HuH-7.5 (cell line): ENCODE measurements at regions not wholly inside any gene's neighbourhood (a gene's known extent, or its start where the extent isn't known, plus 50 kb on each side); places are given as distances from the start of the nearest gene placed in this dataset.

ENCODE experiments used
- DNase-seq: peaks from one replicate; pipeline ENCODE4 v3.0.0; 2011; ENCODE audit warnings: low spot score

- no peak for DNase-seq
These were observed 158.8 kb upstream of the SLC39A10 start for GRCh38 chr2:195498176-195498575.

GRCh38 chr2:195496991-195497390 lies 160.0 kb upstream of the SLC39A10 start:
- no peak for DNase-seq

- DNase-seq: no peak
These were observed 161.1 kb upstream of the SLC39A10 start for GRCh38 chr2:195495966-195496365.

- no peak for DNase-seq
These were observed 161.7 kb upstream of the SLC39A10 start for GRCh38 chr2:195495351-195495750.

GRCh38 chr2:195494451-195494850 lies 162.6 kb upstream of the SLC39A10 start:
- no peak for DNase-seq

GRCh38 chr2:195493416-195493815 lies 163.6 kb upstream of the SLC39A10 start:
- no peak for DNase-seq

- DNase-seq: no peak
These were observed 166.7 kb upstream of the SLC39A10 start for GRCh38 chr2:195490319-195490718.

GRCh38 chr2:195489101-195489500 lies 167.9 kb upstream of the SLC39A10 start:
- no peak for DNase-seq

GRCh38 chr2:195488567-195488966 lies 168.5 kb upstream of the SLC39A10 start:
- no peak for DNase-seq

GRCh38 chr2:195486987-195487644 lies 169.9 kb upstream of the SLC39A10 start:
- DNase-seq: no peak

- no peak for DNase-seq
These were observed 170.5 kb upstream of the SLC39A10 start for GRCh38 chr2:195486520-195486919.

- DNase-seq: no peak
These were observed 175.0 kb upstream of the SLC39A10 start for GRCh38 chr2:195482010-195482409.

GRCh38 chr2:195480121-195480520 lies 176.9 kb upstream of the SLC39A10 start:
- no peak for DNase-seq

GRCh38 chr2:195479407-195479806 lies 177.6 kb upstream of the SLC39A10 start:
- DNase-seq: no peak

- DNase-seq: no peak
These were observed 179.0 kb upstream of the SLC39A10 start for GRCh38 chr2:195477996-195478382.

GRCh38 chr2:195477248-195477995 lies 179.6 kb upstream of the SLC39A10 start:
- DNase-seq: no peak

GRCh38 chr2:195475336-195475735 lies 181.7 kb upstream of the SLC39A10 start:
- no peak for DNase-seq

- DNase-seq: no peak
These were observed 183.2 kb upstream of the SLC39A10 start for GRCh38 chr2:195473862-195474261.

GRCh38 chr2:195472501-195473234 lies 184.4 kb upstream of the SLC39A10 start:
- DNase-seq: no peak

GRCh38 chr2:195471807-195472206 lies 185.2 kb upstream of the SLC39A10 start:
- DNase-seq: no peak

GRCh38 chr2:195471163-195471562 lies 185.9 kb upstream of the SLC39A10 start:
- DNase-seq: no peak

GRCh38 chr2:195470622-195471021 lies 186.4 kb upstream of the SLC39A10 start:
- no peak for DNase-seq

- no peak for DNase-seq
These were observed 188.3 kb upstream of the SLC39A10 start for GRCh38 chr2:195468771-195469170.
